ENCODE measurements at regions not wholly inside any gene's neighbourhood (a gene's known extent, or its start where the extent isn't known, plus 50 kb on each side); places are given as distances from the start of the nearest gene placed in this dataset.

GRCh38 chr5:63194126-63194525 lies 615.5 kb downstream of the LRRC70 start:
- TF ChIP-seq POLR2A (IDR thresholded peaks at IDR 0.05; ENCODE audit: low read length), result no peak
- TF ChIP-seq GATA1 (IDR thresholded peaks at IDR 0.05; ENCODE audit: low read depth, low read length), result no peak
